Endodermal cell (in vitro differentiated cells): ENCODE measurements at regions not wholly inside any gene's neighbourhood (a gene's known extent, or its start where the extent isn't known, plus 50 kb on each side); places are given as distances from the start of the nearest gene placed in this dataset.

ENCODE experiments used
- DNase-seq: peaks from one replicate; pipeline ENCODE4 v3.0.0-alpha.2; 2017
- H3K27ac ChIP-seq: 2 replicates; pipeline ENCODE4 v1.5.1; 2013; ENCODE audit warnings: mild to moderate bottlenecking, low read depth, low read length, moderate library complexity
- H3K27me3 ChIP-seq: 2 replicates; pipeline ENCODE4 v1.6.1; 2013; ENCODE audit warnings: mild to moderate bottlenecking, low read length, moderate library complexity; ENCODE audit not compliant: insufficient read depth, control insufficient read depth, poor library complexity, severe bottlenecking
- H3K36me3 ChIP-seq: 2 replicates; pipeline ENCODE4 v1.7.0; 2013; ENCODE audit warnings: mild to moderate bottlenecking, low read length, moderate library complexity; ENCODE audit not compliant: control insufficient read depth, insufficient read depth
- H3K4me1 ChIP-seq: one replicate; pipeline ENCODE4 v1.7.0; 2013; ENCODE audit warnings: low read length; ENCODE audit not compliant: control insufficient read depth, insufficient read depth
- H3K4me3 ChIP-seq: 2 replicates; pipeline ENCODE4 v1.5.1; 2013; ENCODE audit warnings: mild to moderate bottlenecking, low read length, moderate library complexity
- H3K9ac ChIP-seq: 2 replicates; pipeline ENCODE4 v1.6.1; 2013; ENCODE audit warnings: mild to moderate bottlenecking, low read length, moderate library complexity; ENCODE audit not compliant: poor library complexity, severe bottlenecking; ENCODE audit errors: extremely low read depth
- H3K9me3 ChIP-seq: 2 replicates; pipeline ENCODE4 v1.6.1; 2013; ENCODE audit warnings: mild to moderate bottlenecking, low read length, moderate library complexity; ENCODE audit not compliant: control insufficient read depth
- H3K27ac Mint-ChIP-seq: 2 replicates; pipeline ENCODE4 v1.8.0; 2020; ENCODE audit warnings: mixed read lengths
- H3K27me3 Mint-ChIP-seq: 2 replicates; pipeline ENCODE4 v1.8.0; 2021; ENCODE audit warnings: mild to moderate bottlenecking, mixed read lengths; ENCODE audit not compliant: insufficient read depth
- H3K36me3 Mint-ChIP-seq: 2 replicates; pipeline ENCODE4 v1.8.0; 2020; ENCODE audit warnings: low read depth, mixed read lengths
- H3K4me1 Mint-ChIP-seq: 2 replicates; pipeline ENCODE4 v1.8.0; 2020; ENCODE audit warnings: mixed read lengths
- H3K4me3 Mint-ChIP-seq: 2 replicates; pipeline ENCODE4 v1.8.0; 2020; ENCODE audit warnings: mild to moderate bottlenecking, moderate library complexity, mixed read lengths
- H3K9me3 Mint-ChIP-seq: 2 replicates; pipeline ENCODE4 v1.8.0; 2020; ENCODE audit warnings: mild to moderate bottlenecking, mixed read lengths
- WGBS, 2 experiments: methylation state at CpG; one replicate each; pipeline versions ENCODE4 v1.1.5 to v1.1.7; 2013; ENCODE audit warnings: missing lambda C conversion rate in 2 of 2, mixed read lengths in 1 of 2; ENCODE audit not compliant: insufficient coverage in 1 of 2, insufficient read length in 1 of 2; 5-methylcytosine and 5-hydroxymethylcytosine counted together
- TF ChIP-seq, protein P1 (sequence below): fragments of 200-600 bp; sonication (generic); conservative IDR thresholded peaks from 2 replicates; pipeline ENCODE4 v1.5.0; 2021; ENCODE audit warnings: antibody characterized with exemption, mild to moderate bottlenecking

DNA sequence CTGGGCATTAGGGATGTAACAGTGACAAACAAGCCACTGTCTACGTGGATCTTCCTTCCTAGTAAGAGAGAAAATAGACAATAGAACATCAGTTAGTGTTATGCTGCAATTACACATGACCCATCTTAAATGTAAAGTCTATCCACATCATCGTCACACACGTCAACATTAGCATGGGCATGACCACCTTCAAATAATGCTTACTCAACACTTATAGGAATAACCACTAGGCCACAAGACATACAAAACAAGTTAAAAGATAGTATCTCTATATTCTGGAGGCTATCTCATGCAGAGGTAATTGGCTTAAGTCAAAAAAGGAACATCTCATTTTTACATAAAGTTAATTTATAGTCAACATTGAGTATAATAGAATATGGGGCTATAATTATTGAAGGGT lies 156.5 kb downstream of the MOXD1 start:
- no peaks in the 10 kb centered on the region for H3K4me1 Mint-ChIP-seq
- no peaks in the 10 kb centered on the region for H3K4me1 ChIP-seq
- H3K9me3 ChIP-seq = no peaks in the 10 kb centered on the region
- TF ChIP-seq, protein P1, sequence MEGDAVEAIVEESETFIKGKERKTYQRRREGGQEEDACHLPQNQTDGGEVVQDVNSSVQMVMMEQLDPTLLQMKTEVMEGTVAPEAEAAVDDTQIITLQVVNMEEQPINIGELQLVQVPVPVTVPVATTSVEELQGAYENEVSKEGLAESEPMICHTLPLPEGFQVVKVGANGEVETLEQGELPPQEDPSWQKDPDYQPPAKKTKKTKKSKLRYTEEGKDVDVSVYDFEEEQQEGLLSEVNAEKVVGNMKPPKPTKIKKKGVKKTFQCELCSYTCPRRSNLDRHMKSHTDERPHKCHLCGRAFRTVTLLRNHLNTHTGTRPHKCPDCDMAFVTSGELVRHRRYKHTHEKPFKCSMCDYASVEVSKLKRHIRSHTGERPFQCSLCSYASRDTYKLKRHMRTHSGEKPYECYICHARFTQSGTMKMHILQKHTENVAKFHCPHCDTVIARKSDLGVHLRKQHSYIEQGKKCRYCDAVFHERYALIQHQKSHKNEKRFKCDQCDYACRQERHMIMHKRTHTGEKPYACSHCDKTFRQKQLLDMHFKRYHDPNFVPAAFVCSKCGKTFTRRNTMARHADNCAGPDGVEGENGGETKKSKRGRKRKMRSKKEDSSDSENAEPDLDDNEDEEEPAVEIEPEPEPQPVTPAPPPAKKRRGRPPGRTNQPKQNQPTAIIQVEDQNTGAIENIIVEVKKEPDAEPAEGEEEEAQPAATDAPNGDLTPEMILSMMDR = no peak
- no peak for DNase-seq
- no peak overlapping the region for H3K27ac ChIP-seq
- peaks cover 13% of the 10 kb centered on the region for H3K27me3 Mint-ChIP-seq
- H3K36me3 Mint-ChIP-seq = no peaks in the 10 kb centered on the region
- no peak overlapping the region for H3K27ac Mint-ChIP-seq
- WGBS, 2 experiments = 85 to 100% methylated on average over 1 to 3 of the region's 3 CpGs
- H3K9me3 Mint-ChIP-seq = no peaks in the 10 kb centered on the region
- no peaks in the 10 kb centered on the region for H3K36me3 ChIP-seq
- no peak overlapping the region for H3K9ac ChIP-seq
- H3K4me3 Mint-ChIP-seq = no peak overlapping the region
- H3K27me3 ChIP-seq = no peaks in the 10 kb centered on the region
- H3K4me3 ChIP-seq = no peak overlapping the region

DNA sequence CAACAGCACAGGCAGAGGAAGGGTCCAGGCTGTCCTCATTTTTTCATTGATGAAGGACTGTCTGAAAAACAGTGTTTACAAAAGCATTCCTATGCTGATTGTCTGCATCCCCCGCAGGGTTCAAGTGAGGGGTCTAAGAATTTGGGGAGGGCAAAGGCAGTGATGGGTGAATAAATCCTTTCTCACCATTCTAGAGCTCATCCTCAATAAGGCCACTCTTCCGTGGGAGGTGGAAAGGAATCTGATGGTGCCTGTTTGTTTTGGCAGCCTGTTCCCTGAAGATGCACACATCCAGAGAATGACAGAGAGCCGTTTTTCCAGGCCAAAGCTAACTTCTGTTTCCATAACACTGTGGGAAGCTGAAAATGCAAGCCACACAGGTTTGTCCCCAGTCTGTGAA lies 164.5 kb downstream of the MOXD1 start:
- WGBS, 2 experiments = 0 to 13% methylated on average over 1 to 3 of the region's 3 CpGs
- Mint-ChIP-seq H3K4me1 (peaks cover 17% of the 10 kb centered on the region), H3K4me3 (no peak overlapping the region), H3K9me3 (no peaks in the 10 kb centered on the region), H3K27ac (peak overlapping the region; percentile 74), H3K36me3 (no peaks in the 10 kb centered on the region), H3K27me3 (no peaks in the 10 kb centered on the region)
- Histone ChIP-seq H3K27me3 (no peaks in the 10 kb centered on the region), H3K36me3 (no peaks in the 10 kb centered on the region), H3K9me3 (no peaks in the 10 kb centered on the region), H3K4me1 (peaks cover 2% of the 10 kb centered on the region), H3K27ac (peak overlapping the region; percentile 89), H3K4me3 (no peak overlapping the region), H3K9ac (no peak overlapping the region)
- DNase-seq = peak; percentile 86
- TF ChIP-seq, protein P1 = no peak

DNA sequence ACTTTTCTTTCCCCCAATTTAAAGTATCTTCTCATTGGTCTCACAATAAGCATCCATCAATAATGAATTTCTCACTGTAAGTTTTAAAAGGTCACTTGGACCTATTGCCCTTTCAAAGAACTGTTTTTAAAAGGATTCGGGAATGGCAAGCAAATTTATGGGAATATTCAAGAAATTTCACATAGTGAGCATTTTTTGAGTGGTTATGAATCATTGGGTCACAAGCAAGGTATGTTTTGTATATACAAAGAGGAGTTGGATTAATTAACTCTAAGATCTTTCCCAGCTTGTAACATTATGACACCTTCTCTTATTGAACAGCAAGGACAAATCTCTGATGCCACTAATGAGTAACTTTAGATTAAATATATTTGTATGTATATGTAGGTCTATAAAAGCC lies 165.0 kb downstream of the MOXD1 start:
- Mint-ChIP-seq H3K9me3 (no peaks in the 10 kb centered on the region), H3K4me1 (peaks cover 17% of the 10 kb centered on the region), H3K4me3 (no peak overlapping the region), H3K27ac (peak overlapping the region; percentile 5), H3K27me3 (no peaks in the 10 kb centered on the region), H3K36me3 (no peaks in the 10 kb centered on the region)
- 86% methylated on average over 1 of the region's 1 CpG; no CpG with 5 or more reads in 1 of the 2 experiments for WGBS, 2 experiments
- H3K36me3 ChIP-seq = no peaks in the 10 kb centered on the region
- TF ChIP-seq, protein P1 = no peak
- H3K4me1 ChIP-seq = peaks cover 2% of the 10 kb centered on the region
- H3K9me3 ChIP-seq = no peaks in the 10 kb centered on the region
- H3K9ac ChIP-seq = no peak overlapping the region
- H3K27me3 ChIP-seq = no peaks in the 10 kb centered on the region
- no peak for DNase-seq
- H3K27ac ChIP-seq = peak overlapping the region; percentile 89
- H3K4me3 ChIP-seq = no peak overlapping the region
